ENCODE measurements at regions not wholly inside any gene's neighbourhood (a gene's known extent, or its start where the extent isn't known, plus 50 kb on each side); places are given as distances from the start of the nearest gene placed in this dataset.
A peak's percentile ranks its signal among the peaks of the same experiment; 100 is the strongest.
"Not testable (repeated sequence)": the region's sequence is repeated elsewhere in the genome, so short reads cannot be mapped to it uniquely, and the experiment has no call there.

DNA sequence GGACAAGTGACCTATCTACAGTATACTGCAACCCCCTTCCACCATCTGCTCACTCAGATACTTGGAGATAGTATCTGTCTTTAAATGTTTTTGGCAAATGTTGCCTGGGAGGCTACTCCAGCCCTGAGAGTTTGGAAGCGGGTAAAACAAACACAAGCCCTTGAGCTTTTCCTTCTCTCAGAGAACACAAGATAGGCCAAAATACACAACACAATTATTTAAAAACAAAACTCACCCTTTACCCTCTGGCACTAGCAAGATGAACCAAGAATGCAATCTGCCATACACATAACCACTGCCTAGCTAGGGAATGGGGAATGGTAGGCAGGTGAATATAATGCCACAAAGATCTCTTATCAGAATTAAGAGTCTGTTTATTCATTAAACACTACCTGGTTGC is 324.7 kb upstream of the FAM47C start:
- DNase-seq: no peak

GRCh38 chrX:36684053-36684452 is 324.1 kb upstream of the FAM47C start:
- DNase-seq: no peak

- DNase-seq: no peak
Measured at GRCh38 chrX:36721990-36722389, 286.2 kb upstream of the FAM47C start.

GRCh38 chrX:36753602-36754001 is 254.6 kb upstream of the FAM47C start:
- DNase-seq: no peak

- no peak for DNase-seq
Measured at GRCh38 chrX:36787752-36788151, 220.4 kb upstream of the FAM47C start.

DNA sequence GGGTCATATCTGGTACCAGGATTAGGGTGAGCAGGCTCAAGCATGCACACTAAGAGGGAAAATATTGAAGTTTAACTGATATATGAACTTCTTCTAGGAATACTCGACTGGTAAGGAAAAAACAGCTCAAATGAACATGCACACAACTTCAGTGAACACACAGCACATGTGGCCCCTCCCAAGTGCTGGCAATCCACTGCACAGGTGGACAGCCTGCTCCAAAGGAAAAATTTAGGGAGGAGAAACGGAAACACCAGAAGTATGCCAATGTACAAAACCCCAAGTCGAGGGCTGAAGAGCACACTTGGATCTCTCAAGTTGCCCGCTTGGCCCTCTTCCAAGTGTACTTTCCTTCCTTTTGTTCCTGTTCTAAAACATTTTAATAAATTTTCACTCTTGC is 205.0 kb upstream of the FAM47C start:
- no peak for DNase-seq

DNA sequence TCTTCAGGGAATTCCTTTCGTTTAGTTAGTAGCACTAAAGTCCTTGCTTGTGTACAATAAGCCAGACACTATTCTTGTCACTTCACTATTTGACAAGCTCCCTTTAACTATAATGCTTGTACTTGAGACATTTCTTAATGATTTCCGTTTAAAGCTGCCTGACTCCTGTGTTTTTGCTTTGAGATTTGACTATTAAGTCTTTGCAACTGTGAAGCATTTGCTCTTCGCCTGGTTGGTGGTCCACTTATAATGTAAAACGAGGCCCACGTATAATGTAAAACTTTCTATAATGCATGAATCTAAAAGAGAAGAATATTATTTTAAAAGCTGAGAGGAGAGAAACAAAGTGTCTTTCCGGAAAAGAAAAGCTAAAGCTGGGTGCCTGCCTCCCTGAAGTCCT is 204.1 kb upstream of the FAM47C start:
- no peak for DNase-seq

GRCh38 chrX:36844857-36845256 is 163.3 kb upstream of the FAM47C start:
- DNase-seq: no peak

GRCh38 chrX:36847496-36847895 is 160.7 kb upstream of the FAM47C start:
- DNase-seq: no peak

DNA sequence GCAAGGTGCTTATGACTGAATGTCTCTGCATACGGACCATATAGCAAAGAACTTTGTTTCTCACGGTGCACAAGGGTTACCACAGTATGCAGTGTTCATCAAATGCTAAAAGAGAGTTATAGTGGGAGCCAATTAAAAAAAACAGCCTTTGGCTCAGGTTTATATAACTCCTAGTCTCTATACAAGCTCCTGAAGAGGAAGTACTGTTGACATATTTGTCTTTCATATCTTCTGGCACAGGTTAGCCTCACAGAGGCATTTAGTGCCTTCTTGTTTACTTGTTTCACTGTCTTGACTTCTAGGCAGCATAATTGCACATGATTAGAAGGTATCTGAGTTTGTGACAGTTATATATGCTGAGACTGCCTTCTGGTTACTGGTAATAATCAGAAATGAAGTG is 158.8 kb upstream of the FAM47C start:
- no peak for DNase-seq

- DNase-seq: no peak
Measured at GRCh38 chrX:36856849-36857248, 151.3 kb upstream of the FAM47C start.

- DNase-seq: no peak
Measured at GRCh38 chrX:36859231-36859630, 148.9 kb upstream of the FAM47C start.

DNA sequence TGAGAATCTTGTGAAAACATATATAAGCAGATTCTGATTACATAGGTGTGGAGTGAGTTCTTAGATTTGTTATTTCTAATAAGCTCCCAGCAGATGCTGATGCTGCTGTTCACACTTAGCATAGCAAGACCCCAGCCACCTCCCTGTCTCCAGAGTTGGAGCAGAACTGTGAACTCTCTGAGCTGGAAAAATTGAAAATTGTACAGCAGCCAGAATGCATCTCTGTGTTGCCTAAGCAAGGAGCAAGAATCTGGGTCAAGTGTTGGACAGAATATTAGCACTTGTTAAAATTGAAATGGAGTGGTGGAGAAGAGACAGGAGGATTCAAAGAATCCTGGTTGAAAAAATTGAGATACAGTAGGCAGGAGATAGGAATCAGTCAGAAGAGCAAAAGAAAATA is 146.6 kb upstream of the FAM47C start:
- no peak for DNase-seq

DNA sequence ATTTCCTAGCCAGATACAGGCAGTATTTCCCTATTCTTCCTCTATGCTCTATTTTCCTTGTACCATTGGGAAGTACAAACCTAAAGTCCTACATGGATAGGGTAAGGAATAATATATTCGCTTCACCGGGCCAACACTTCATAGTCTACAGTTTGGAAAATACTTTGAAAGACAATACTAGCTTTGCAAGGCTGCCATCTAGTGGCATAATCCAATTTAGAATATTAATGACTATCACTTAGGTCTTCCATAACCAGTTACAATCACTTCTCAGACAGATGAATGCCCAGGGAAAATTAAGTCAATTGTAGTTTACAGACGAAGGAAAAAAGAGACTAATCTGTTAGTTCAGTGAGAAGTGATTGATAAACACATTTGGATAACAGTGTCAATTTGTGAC is 141.0 kb upstream of the FAM47C start:
- peak; percentile 39 for DNase-seq

GRCh38 chrX:36868592-36868991 is 139.6 kb upstream of the FAM47C start:
- no peak for DNase-seq

GRCh38 chrX:36869457-36869856 is 138.7 kb upstream of the FAM47C start:
- no peak for DNase-seq

GRCh38 chrX:36897690-36898089 is 110.5 kb upstream of the FAM47C start:
- no peak for DNase-seq

GRCh38 chrX:36898301-36898700 is 109.9 kb upstream of the FAM47C start:
- peak; percentile 10 for DNase-seq

DNA sequence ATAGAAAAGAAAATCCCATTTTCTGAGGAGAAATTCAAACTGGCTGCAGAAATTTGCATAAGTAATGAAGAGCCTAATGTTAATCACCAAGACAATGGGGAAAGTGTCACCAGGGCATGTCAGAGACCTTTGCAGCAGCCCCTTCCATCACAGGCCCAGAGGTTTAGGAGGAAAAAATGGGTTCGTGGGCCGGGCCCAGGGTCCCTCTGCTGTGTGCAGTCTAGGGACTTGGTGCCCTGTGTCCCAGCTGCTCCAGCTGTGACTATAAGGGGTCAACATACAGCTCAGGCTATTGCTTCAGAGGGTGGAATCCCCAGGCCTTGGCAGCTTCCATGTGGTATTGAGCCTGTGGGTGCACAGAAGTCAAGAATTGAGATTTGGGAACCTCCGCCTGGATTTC is 103.6 kb upstream of the FAM47C start:
- not testable (repeated sequence) for DNase-seq

GRCh38 chrX:36908801-36909675 is 99.1 kb upstream of the FAM47C start:
- peak; percentile 25 for DNase-seq

- no peak for DNase-seq
Measured at GRCh38 chrX:36909676-36910030, 98.5 kb upstream of the FAM47C start.

GRCh38 chrX:36913551-36913950 is 94.6 kb upstream of the FAM47C start:
- no peak for DNase-seq

- DNase-seq: no peak
Measured at GRCh38 chrX:36916941-36917340, 91.2 kb upstream of the FAM47C start.

DNA sequence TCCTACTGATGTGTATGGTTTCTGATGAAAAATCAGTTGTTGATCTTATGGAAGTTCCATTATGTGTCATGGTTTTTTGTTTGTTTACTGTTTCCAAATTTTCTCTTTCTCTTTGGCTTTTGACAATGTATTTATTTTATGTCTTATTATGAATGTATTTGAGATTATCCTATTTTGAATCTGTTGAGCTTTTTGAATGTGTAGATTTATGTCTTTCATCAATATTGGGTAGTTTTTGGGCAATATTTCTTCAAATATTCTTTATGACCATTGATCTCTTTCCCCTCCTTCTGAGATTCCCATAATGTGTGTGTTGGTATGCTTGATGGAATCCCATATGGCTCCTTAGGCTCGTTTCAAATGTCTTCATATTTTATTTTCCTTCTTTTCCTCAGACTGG is 80.5 kb upstream of the FAM47C start:
- no peak for DNase-seq

GRCh38 chrX:36930491-36930890 is 77.7 kb upstream of the FAM47C start:
- DNase-seq: no peak
